CD14-positive monocyte (primary cell): ENCODE measurements at regions not wholly inside any gene's neighbourhood (a gene's known extent, or its start where the extent isn't known, plus 50 kb on each side); places are given as distances from the start of the nearest gene placed in this dataset.

Experiments used
- DNase-seq, 3 donors: peaks; one replicate each; pipeline ENCODE4 v3.0.0-alpha.2; 2011 to 2022
- H2AFZ ChIP-seq: 2 replicates; pipeline ENCODE4 v1.6.0; 2012; ENCODE audit warnings: mild to moderate bottlenecking, low read depth, low read length, inconsistent platforms; ENCODE audit not compliant: insufficient read depth, poor library complexity, severe bottlenecking
- H3K27ac ChIP-seq, 2 donors: 1 replicate in 1 of 2; 2 replicates in 1 of 2; pipeline ENCODE4 v1.5.1; 2012 to 2013; ENCODE audit warnings: low read length in 2 of 2, control low read depth in 1 of 2, inconsistent platforms in 1 of 2, low read depth in 1 of 2, mild to moderate bottlenecking in 1 of 2
- H3K27me3 ChIP-seq, 2 donors: one replicate each; pipeline versions ENCODE4 v1.6.0 to v1.6.1; 2011 to 2013; ENCODE audit warnings: low read length in 2 of 2; ENCODE audit not compliant: control insufficient read depth in 2 of 2, insufficient read depth in 2 of 2
- H3K36me3 ChIP-seq, 2 donors: replicated peaks in 1 of 2; 1 replicate in 1 of 2; 2 replicates in 1 of 2; pipeline versions ENCODE4 v1.5.1 to v1.6.1; 2012 to 2013; ENCODE audit warnings: low read length in 2 of 2, control low read depth in 1 of 2, inconsistent platforms in 1 of 2, mild to moderate bottlenecking in 1 of 2; ENCODE audit not compliant: insufficient read depth in 2 of 2, control insufficient read depth in 1 of 2
- H3K4me1 ChIP-seq, 2 donors: 1 replicate in 1 of 2; 2 replicates in 1 of 2; pipeline versions ENCODE4 v1.5.1 to v1.6.1; 2012 to 2013; ENCODE audit warnings: low read length in 2 of 2, control low read depth in 1 of 2, inconsistent platforms in 1 of 2, mild to moderate bottlenecking in 1 of 2, moderate library complexity in 1 of 2; ENCODE audit not compliant: insufficient read depth in 2 of 2, control insufficient read depth in 1 of 2
- H3K4me2 ChIP-seq: replicated peaks from 2 replicates; pipeline ENCODE3; 2012; ENCODE audit warnings: low read length, moderate library complexity, mild to moderate bottlenecking; ENCODE audit not compliant: poor library complexity, severe bottlenecking; ENCODE audit errors: extremely low read depth
- H3K4me3 ChIP-seq, 3 experiments: fragments of 200-600 bp in 1 of 3; sonication (generic) in 1 of 3; replicated peaks in 1 of 3; 1 replicate in 2 of 3; 2 replicates in 1 of 3; pipeline ENCODE4 v1.5.1; 2011 to 2013; ENCODE audit warnings: low read length in 3 of 3, mild to moderate bottlenecking in 3 of 3, control low read depth in 2 of 3, low read depth in 2 of 3, inconsistent platforms in 1 of 3, moderate library complexity in 1 of 3
- H3K79me2 ChIP-seq: 2 replicates; pipeline ENCODE4 v1.6.0; 2012; ENCODE audit warnings: mild to moderate bottlenecking, control low read depth, inconsistent platforms, low read length, moderate library complexity; ENCODE audit not compliant: insufficient read depth
- H3K9ac ChIP-seq: 2 replicates; pipeline ENCODE4 v1.6.0; 2017; ENCODE audit warnings: low read length, mild to moderate bottlenecking; ENCODE audit not compliant: insufficient read depth, poor library complexity, severe bottlenecking
- H3K9me3 ChIP-seq, 2 donors: replicated peaks in 1 of 2; 1 replicate in 1 of 2; 2 replicates in 1 of 2; pipeline versions ENCODE4 v1.5.1 to v1.6.1; 2012 to 2013; ENCODE audit warnings: low read length in 2 of 2, control low read depth in 1 of 2; ENCODE audit not compliant: control insufficient read depth in 1 of 2, insufficient read depth in 1 of 2
- H4K20me1 ChIP-seq: 2 replicates; pipeline ENCODE4 v1.6.0; 2012; ENCODE audit warnings: mild to moderate bottlenecking, low read length, control low read depth, moderate library complexity; ENCODE audit not compliant: insufficient read depth
- H3K27ac Mint-ChIP-seq, 7 donors: one replicate each; pipeline ENCODE4 v1.8.0; 2020; ENCODE audit warnings: mild to moderate bottlenecking in 7 of 7, mixed read lengths in 7 of 7, moderate library complexity in 6 of 7, inconsistent platforms in 2 of 7
- H3K27me3 Mint-ChIP-seq, 3 donors: one replicate each; pipeline ENCODE4 v1.8.0; 2021 to 2022; ENCODE audit warnings: low read depth in 3 of 3, mild to moderate bottlenecking in 3 of 3, mixed read lengths in 3 of 3, moderate library complexity in 3 of 3, inconsistent platforms in 1 of 3
- H3K36me3 Mint-ChIP-seq, 2 donors: one replicate each; pipeline ENCODE4 v1.8.0; 2020; ENCODE audit warnings: mixed read lengths in 2 of 2, inconsistent platforms in 1 of 2, mild to moderate bottlenecking in 1 of 2
- H3K4me1 Mint-ChIP-seq: one replicate; pipeline ENCODE4 v1.8.0; 2020; ENCODE audit warnings: mild to moderate bottlenecking, mixed read lengths
- H3K4me3 Mint-ChIP-seq, 2 donors: one replicate each; pipeline ENCODE4 v1.8.0; 2020; ENCODE audit warnings: mild to moderate bottlenecking in 2 of 2, mixed read lengths in 2 of 2, moderate library complexity in 1 of 2
- H3K9me3 Mint-ChIP-seq, 7 donors: one replicate each; pipeline ENCODE4 v1.8.0; 2020 to 2022; ENCODE audit warnings: mixed read lengths in 7 of 7, mild to moderate bottlenecking in 6 of 7, moderate library complexity in 6 of 7, inconsistent platforms in 2 of 7
- CTCF ChIP-seq: fragments of 200-600 bp; IDR thresholded peaks from one replicate; pipeline ENCODE4 v1.8.0; 2022; ENCODE audit warnings: antibody characterized with exemption, mild to moderate bottlenecking
- WGBS: methylation state at CpG from one replicate; pipeline ENCODE4 v1.1.5; 2013; ENCODE audit warnings: missing lambda C conversion rate; ENCODE audit not compliant: insufficient coverage; 5-methylcytosine and 5-hydroxymethylcytosine counted together
- intact Hi-C, 2 donors: fragments of 100-400 bp; cut with micrococcal nuclease; formaldehyde crosslinking; loops; one replicate each; pipeline versions ENCODE4 v1.15.0 to v1.15.1; 2023

GRCh38 chrX:68940601-68941000 lies 111.8 kb downstream of the EFNB1 start:
- H3K36me3 ChIP-seq: no peaks in the 10 kb centered on the region
- H3K27me3 ChIP-seq: no peaks in the 10 kb centered on the region
- H3K27ac Mint-ChIP-seq: no peak overlapping the region
- peaks cover 2 to 3% (median 2%) of the 10 kb centered on the region in 3 donors for H3K27me3 Mint-ChIP-seq
- no peak overlapping the region for H2AFZ ChIP-seq
- H3K9me3 Mint-ChIP-seq: no peaks in the 10 kb centered on the region
- WGBS: 86% methylated on average over 1 of the region's 7 CpGs
- no peak overlapping the region for H3K4me3 ChIP-seq
- H3K27ac ChIP-seq: no peak overlapping the region
- no peaks in the 10 kb centered on the region for H3K4me1 Mint-ChIP-seq
- intact Hi-C loops: no loop called here
- no peak overlapping the region for H3K4me2 ChIP-seq
- H3K4me3 Mint-ChIP-seq: no peak overlapping the region
- H3K9ac ChIP-seq: no peak overlapping the region
- TF ChIP-seq CTCF: no peak
- no peaks in the 10 kb centered on the region for H3K79me2 ChIP-seq
- DNase-seq: no peak
- H4K20me1 ChIP-seq: no peaks in the 10 kb centered on the region
- no peaks in the 10 kb centered on the region for H3K36me3 Mint-ChIP-seq
- H3K4me1 ChIP-seq: no peaks in the 10 kb centered on the region
- H3K9me3 ChIP-seq: no peaks in the 10 kb centered on the region

GRCh38 chrX:68939868-68940267 lies 111.0 kb downstream of the EFNB1 start:
- H3K27ac Mint-ChIP-seq: no peak overlapping the region
- H3K9me3 Mint-ChIP-seq: no peaks in the 10 kb centered on the region
- H4K20me1 ChIP-seq: no peaks in the 10 kb centered on the region
- H2AFZ ChIP-seq: no peak overlapping the region
- H3K4me1 Mint-ChIP-seq: peaks cover 4% of the 10 kb centered on the region
- H3K27me3 ChIP-seq: no peaks in the 10 kb centered on the region
- intact Hi-C loops: no loop called here
- H3K27me3 Mint-ChIP-seq: peaks cover 1 to 2% (median 2%) of the 10 kb centered on the region in 3 donors
- TF ChIP-seq CTCF: no peak
- no peak overlapping the region for H3K4me3 ChIP-seq
- H3K9me3 ChIP-seq: no peaks in the 10 kb centered on the region
- H3K27ac ChIP-seq: no peak overlapping the region
- H3K36me3 ChIP-seq: no peaks in the 10 kb centered on the region
- H3K4me1 ChIP-seq: no peaks in the 10 kb centered on the region
- no peak for DNase-seq
- no peak overlapping the region for H3K9ac ChIP-seq
- H3K4me2 ChIP-seq: no peak overlapping the region
- H3K36me3 Mint-ChIP-seq: no peaks in the 10 kb centered on the region
- WGBS: 90% methylated on average over 2 of the region's 8 CpGs
- no peak overlapping the region for H3K4me3 Mint-ChIP-seq
- no peaks in the 10 kb centered on the region for H3K79me2 ChIP-seq
